Posterior cingulate gyrus (tissue), 11 donors: ENCODE measurements at regions not wholly inside any gene's neighbourhood (a gene's known extent, or its start where the extent isn't known, plus 50 kb on each side); places are given as distances from the start of the nearest gene placed in this dataset.
"Not testable (repeated sequence)": the region's sequence is repeated elsewhere in the genome, so short reads cannot be mapped to it uniquely, and the experiment has no call there.

Experiments
- DNase-seq, 10 donors: peaks; one replicate each; pipeline versions ENCODE4 v3.0.0 to v3.0.0-alpha.2; 2020 to 2021; ENCODE audit warnings: mixed read lengths in 3 of 10
- intact Hi-C: fragments of 100-400 bp; cut with DNase I; formaldehyde crosslinking; loops from one replicate; pipeline ENCODE4 v1.15.1; 2023

DNA sequence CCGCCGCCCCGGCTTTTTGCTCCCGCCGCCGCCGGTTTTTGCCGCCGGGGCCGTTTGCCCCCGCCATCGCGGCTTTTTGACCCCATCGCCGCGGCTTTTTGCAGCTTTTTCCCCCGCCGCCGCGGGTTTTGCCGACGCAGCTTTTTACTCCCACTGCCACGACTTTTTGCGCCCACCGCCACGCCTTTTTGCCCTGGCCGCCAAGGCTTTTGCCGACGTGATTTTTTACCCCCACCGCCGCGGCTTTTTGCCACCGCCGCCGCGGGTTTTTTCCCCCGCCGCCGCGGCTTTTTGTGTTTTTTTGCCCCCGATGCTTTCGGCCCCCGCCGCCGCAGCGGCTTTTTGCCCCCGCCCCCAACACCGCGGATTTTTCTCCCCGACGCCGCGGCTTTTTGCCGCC is 5001.9 kb upstream of the OR11H1 start:
- intact Hi-C loops = not testable (repeated sequence)
- peak in 5 of 10 donors; percentile 1 to 54 (median 7) for DNase-seq

DNA sequence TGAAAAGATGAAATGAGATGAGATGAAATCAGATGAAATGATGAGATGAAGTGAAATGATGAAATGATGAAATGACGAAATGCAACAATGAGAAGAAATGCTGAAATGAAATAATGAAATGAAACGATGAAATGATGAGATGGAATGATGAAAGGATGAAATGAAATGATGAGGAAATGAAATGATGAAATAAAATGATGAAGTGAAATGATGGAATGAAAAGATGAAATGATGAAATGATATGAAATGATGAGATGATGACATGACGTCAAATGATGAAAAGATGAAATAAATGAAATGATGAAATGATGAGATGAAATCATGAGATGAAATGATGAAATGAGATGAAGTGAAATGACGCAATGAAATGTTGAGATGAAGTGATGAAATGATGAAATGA is 4996.9 kb upstream of the OR11H1 start:
- intact Hi-C loops, DNase-seq: not testable (repeated sequence)

DNA sequence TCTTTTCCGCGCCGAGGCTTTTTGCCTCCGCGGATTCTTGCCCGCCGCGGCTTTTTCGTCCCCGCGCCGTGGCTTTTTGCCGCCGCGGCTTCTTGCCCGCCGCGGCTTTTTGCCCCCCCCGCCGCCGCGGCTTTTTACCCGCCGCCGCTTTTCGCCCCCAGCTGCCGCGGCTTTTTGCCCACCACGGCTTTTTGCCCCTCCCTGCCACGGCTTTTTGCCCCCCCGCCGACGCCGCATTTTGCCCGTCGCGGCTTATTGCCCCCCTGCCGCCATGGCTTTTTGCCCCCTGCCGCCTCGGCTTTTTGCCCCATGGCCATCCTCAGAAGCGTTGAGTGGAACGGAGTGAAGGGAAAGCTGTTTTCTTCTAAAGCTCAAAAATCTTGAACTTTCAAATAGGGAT is 4955.5 kb upstream of the OR11H1 start:
- DNase-seq = peak in 5 of 10 donors; percentile 2 to 74 (median 61)

DNA sequence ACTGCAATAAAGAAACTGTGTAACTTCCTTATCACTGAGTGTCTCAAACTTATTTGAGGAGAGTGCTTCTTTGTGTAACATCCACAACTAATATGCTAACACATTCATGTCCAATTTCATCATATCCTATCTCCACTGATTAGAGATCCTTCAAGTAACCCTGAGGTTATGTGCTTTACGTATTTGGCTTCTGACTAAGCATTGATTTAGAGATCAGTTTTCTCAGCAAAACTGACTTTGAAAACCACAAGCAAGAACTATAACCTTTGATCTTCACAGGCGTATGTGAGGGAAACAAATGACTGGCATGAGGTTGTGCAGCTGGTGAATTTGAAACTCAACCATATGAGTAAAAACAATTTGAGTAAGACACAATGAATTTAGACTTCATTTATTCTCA is 4926.9 kb upstream of the OR11H1 start:
- DNase-seq, intact Hi-C loops: not testable (repeated sequence)

More for the DNA sequence above, 4955.5 kb upstream of the OR11H1 start:
- intact Hi-C loops = not testable (repeated sequence)

DNA sequence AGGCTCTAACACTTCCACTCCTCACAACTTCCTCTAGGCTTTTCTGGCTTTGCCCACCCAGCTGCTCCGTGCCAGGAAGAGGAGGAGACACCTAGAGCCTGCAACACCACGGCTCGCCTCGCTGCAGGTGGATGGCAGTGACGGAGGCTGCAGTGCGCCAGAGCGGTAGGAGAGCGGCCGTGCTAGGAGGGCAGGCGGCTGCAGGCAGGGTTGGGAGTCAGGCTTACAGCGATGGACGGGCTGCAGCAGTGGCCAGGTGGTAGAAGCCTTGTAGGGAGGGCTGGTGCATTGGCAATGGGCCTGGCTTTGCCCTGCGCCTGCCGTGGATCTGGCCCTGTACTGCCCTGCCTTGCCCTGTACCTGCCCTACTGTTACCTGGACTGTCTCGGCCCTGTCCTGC is 4896.0 kb upstream of the OR11H1 start:
- DNase-seq = peak in 3 of 10 donors; percentile 19 to 65 (median 22)
- intact Hi-C loops = not testable (repeated sequence)

DNA sequence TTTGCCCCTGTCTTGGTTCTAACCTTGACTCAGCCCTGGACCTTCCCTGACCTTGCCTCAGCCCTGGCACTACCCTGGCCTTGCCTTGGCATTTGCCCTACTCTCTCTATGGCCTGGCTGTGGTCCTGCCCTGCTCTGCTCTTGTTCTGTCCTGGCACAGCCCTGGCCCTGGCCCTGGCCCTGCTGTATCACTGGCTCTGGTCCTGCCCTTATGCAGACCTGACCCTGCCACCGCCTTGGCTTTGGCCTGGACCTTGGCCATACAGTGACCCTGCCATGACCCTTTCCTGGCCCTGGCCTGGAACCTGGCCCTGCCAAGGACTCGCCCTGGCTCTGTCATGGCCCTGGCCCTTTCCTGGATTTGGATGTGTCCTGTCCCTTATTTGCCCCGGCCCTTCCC is 4892.7 kb upstream of the OR11H1 start:
- DNase-seq = peak in 3 of 10 donors; percentile 24 to 76 (median 50)

DNA sequence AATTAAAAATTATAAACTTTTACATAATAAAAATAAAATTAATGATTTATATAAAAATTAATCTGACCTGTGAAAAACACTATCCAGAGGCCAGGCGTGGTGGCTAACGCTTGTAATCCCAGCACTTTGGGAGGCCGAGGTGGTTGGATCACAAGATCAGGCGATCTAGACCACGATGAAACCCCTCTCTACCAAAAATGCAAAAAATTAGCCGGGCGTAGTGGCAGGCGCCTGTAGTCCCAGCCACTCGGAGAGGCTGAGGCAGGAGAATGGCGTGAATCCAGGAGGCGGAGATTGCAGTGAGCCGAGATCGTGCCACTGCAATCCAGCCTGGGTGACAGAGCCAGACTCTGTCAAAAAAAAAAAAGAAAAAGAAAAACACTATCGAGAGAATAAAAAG is 4865.2 kb upstream of the OR11H1 start:
- intact Hi-C loops = not testable (repeated sequence)
- DNase-seq = peak in 2 of 10 donors; percentile 55 to 71

More for the DNA sequence above, 4892.7 kb upstream of the OR11H1 start:
- intact Hi-C loops = not testable (repeated sequence)

DNA sequence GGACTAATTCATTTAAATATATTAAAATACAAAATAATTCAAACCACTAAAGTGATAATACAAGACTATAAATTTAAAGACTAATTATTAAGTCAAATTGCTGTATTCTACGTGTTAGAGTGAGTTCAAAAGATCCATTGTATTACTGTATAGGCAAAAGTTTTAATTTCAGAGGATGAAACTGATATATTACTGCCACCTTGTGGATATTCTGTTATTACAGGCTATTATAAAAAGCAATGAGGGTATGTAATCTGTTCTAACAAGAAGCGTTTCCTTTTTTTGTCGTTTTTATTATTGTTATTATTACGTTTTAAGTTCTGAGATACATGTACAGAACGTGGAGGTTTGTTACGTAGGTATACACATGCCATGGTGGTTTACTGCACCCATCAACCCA is 4854.9 kb upstream of the OR11H1 start:
- intact Hi-C loops, DNase-seq: not testable (repeated sequence)

DNA sequence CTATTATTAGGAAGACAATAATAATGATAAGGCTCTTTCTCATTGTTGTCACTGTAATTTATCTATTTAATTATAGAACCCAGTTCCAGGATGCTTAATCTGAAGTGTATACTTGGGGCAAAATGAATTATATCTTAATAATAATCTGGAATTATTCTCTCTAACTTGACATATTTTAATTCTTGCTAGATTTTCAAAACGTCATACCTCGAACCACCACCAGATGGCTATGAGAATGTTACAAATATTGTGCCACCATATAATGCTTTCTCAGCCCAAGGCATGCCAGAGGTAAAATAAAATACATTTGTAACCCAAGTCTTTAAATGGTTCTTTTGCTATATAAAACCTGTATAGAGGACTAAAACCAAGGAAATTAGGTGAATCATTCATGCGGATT is 4849.3 kb upstream of the OR11H1 start:
- DNase-seq, intact Hi-C loops: not testable (repeated sequence)

DNA sequence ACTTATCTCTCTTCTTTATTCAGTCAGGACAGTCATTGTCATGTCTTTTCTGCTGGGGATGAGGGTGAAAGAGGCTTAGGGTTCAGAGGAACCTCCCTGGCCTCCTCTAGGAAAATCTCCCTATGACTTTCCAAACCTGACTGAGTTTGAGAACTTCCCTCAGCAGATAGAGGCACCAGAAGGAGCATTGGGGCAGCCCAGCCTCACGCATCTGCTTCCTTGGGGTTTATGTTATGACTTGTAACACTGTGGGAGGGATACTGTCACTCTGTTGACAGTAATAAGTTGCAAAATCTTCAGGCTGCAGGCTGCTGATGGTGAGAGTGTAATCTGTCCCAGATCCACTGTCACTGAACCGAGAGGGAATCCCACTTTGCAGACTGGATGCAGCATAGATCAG is 4842.6 kb upstream of the OR11H1 start:
- peak in 2 of 10 donors; percentile 66 to 76 for DNase-seq
- intact Hi-C loops = not testable (repeated sequence)

DNA sequence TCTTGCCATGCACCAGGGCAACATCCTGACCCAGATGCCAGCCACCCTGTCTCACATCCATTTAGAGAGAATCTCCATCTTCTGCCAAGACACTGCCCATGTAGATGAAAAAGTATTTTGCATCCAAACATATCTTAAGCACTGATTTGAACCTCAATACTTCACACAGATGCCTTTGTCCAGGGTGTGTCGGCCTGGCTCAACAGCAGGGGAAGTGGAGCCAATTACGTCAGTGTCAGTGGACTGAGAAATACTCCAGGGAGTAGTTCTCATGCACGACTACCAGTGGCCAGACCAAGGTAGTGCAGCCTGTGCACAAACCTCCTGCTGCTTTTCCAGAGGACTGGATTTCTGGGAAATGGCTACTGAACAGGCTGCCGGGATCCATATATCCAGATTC is 4840.7 kb upstream of the OR11H1 start:
- peak in 3 of 10 donors; percentile 14 to 84 (median 21) for DNase-seq
- intact Hi-C loops = not testable (repeated sequence)

DNA sequence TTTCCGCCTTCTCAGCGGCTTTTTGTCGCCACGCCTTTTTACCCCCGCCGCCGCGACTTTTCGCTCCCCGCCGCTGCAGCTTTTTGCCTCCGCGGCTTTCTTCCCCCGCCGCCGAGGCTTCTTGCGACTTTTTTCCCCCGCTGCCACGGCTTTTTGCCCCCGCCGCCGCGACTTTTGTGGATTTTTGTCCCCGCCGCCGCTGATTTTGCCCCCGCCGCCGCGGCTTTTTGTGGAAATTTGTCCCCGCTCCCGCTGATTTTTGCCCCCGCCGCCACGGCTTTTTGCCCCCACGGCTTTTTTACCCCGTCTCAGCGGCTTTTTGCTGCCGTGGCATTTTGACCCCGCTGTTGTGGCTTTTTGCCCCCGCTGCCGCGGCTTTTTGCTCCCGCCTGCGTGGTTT is 4829.2 kb upstream of the OR11H1 start:
- intact Hi-C loops = not testable (repeated sequence)
- DNase-seq = peak in 3 of 10 donors; percentile 62 to 79 (median 65)

DNA sequence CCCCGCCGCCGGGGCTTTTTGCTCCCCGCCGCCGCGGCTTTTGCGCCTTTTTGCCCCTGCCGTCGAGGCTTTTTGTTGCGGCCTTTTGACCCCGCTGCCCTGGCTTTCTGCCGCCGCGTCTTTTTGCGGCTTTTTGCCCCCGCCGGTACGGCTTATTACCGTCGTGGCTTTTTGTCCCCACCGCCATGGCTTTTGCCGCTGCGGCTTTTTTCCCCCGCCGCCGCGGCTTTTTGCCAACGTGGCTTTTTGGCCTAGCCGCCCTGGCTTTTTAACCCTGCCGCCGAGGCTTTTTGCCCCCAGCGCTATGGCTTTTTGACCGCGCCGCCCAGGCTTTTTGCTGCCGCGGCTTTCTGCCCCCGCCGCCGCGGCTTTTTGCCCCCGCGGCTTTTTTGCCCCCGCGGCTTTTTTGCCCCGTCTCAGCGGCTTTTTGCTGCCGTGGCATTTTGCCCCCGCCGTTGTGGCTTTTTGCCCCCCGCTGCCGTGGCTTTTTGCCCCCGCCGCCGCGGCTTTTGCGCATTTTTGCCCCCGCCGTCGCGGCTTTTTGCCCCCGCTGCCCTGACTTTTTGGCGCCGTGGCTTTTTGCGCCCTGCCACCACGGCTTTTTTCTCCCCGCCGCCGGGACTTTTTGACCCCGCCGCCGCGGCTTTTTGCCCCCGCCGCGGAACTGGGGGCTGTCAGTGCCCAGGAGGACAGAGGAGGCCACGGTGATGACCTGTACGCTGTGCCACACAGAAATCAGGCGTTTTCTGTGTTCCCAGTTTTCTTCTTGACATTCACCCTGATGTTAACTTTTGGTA is 4828.5 kb upstream of the OR11H1 start:
- intact Hi-C loops = not testable (repeated sequence)
- peak in 3 of 10 donors; percentile 70 to 76 (median 72) for DNase-seq

DNA sequence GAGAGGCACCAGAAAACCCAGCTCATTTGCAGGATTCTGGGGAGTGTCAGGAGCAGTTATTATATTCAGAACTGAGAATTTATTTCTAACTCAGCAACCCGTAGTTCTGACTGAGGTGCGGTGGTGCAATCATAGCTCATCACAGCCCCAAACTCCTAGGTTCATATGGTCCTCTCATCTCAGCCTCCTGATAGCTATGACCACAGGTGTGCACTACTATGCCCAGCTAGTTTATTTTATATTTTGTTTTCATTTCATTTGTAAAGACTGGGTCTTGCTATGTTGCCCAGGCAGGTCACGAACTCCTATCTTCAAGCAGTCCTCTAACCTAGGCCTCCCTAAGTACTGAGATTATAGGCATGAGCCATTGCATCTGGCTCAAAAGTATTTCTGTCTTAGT is 4819.8 kb upstream of the OR11H1 start:
- intact Hi-C loops, DNase-seq: not testable (repeated sequence)

DNA sequence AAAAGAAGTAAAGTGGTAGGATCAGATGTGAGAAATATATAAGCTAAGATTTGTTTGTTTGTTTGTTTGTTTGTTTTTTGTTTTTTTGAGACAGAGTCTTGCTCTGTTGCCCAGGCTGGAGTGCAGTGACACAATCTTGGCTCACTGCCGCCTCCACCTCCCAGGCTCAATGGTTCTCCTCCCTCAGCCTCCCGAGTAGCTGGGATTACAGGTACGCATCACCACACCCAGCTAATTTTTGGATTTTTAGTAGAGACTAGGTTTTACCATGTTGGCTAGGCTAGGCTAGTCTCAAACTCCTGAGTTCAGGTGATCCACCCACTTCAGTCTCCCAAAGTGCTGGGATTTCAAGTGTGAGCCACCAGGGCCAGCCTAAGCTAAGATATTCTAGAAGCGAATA is 4817.1 kb upstream of the OR11H1 start:
- peak in 2 of 10 donors; percentile 71 to 83 for DNase-seq
- intact Hi-C loops = not testable (repeated sequence)

DNA sequence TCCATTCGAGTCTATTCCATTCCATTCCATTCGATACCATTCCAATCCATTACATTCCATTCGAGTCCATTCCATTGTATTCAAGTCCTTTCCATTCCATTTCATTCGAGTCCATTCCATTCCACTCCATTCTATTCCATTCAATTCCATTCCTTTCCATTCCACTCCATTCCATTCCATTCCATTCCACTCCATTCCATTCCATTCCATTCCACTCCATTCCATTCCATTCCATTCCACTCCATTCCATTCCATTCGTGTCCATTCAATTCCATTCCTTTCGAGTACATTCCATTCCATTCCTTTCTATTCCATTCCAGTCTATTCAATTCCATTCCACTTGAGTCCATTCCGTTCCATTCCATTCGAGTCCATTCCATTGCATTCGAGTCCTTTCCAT is 4805.2 kb upstream of the OR11H1 start:
- intact Hi-C loops, DNase-seq: not testable (repeated sequence)

DNA sequence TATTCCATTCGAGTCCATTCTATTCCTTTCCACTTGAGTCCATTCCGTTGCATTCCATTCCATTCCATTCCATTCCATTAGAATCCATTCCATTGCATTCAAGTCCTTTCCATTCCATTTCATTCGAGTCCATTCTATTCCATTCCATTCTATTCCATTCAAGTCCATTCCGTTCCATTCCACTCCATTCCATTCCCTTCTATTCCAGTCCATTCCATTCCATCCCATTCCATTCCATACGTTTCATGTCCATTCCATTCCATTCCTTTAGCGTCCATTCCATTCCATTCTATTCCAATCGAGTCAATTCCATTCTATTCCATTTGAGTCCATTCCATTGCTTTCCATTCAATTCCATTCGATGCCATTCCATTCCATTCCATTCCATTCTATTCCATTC is 4804.0 kb upstream of the OR11H1 start:
- DNase-seq, intact Hi-C loops: not testable (repeated sequence)

DNA sequence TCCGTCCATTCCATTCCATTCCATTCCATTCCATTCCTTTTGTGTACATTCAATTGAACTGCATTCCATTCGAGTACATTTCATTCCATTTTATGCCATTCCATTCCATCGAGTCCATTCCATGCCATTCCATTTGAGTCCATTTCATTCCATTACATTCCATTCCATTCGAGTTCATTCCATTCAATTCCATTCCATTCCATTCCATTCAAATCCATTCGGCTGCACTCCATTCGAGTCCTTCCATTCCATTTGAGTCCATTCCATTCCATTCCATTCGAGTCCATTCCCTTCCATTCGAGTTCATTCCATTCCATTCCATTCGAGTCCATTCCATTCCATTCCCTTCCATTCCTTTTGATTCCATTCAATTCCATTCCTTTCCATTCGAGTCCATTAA is 4800.6 kb upstream of the OR11H1 start:
- no peak for DNase-seq
- intact Hi-C loops = no loop called here

DNA sequence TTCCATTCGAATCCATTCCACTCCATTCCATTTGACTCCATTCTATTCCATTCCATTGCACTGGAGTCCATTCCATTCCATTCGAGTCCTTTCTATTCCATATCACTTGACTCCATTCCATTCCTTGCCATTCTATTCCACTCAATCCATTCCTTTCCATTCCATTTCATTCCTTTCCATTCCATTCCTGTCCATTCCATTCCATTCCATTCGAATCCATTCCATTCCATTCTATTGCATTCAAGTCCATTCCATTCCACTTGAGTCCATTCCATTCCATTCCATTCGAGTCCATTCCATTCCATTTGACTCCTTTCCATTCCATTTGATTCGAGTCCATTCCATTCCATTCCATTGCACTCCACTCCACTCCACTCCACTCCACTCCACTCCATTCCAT is 4798.0 kb upstream of the OR11H1 start:
- intact Hi-C loops, DNase-seq: not testable (repeated sequence)

DNA sequence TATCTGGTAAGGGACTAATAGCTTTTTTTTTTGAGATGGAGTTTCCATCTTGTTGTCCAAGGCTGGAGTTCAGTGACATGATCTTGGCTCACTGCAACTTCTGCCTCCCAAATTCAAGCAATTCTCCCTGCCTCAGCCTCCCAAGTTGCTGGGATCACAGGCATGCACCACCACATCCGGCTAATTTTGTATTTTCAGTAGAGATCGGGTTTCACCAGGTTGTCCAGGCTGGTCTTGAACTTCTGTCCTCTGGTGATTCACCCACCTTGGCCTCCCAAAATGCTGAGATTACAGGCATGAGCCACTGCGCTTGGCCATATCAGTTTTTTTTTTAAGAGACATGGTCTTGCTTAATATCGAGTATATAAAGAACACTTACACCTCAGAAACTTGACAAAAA is 4797.3 kb upstream of the OR11H1 start:
- intact Hi-C loops = not testable (repeated sequence)
- peak in 2 of 10 donors; percentile 51 to 56 for DNase-seq

DNA sequence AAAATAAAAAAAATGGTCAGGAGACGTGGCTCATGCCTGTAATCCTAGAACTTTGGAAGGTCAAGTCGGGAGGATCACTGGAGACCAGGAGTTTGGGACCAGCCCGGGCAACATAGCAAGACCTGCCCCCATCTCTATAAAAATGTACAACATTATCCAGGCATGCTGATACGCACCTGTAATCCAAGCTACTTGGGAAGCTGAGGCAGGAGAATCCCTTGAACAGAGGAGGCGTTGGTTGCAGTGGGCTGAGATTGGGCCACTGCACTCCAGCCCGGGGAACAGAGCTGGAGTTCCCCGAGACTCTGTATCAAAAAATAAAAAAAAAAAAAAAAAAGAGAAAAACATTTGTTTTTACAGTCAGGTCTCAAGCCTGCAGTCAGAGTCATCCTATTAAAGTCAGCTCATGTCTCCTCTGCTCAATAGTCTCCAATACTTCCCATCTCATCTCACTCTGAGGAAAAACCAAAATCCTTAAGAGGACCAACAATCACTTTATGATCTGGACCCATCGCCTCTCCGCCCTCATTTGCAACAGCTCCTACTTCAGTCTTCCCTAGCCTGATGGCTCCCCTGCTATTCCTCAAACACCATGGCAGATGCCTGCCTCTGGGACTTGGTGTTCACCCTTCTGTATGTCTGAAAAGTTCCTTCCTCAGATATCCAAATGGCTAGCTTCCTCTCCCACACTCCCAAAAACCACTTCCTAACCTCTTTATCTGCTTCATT is 4796.6 kb upstream of the OR11H1 start:
- peak in 2 of 10 donors; percentile 71 to 83 for DNase-seq
- intact Hi-C loops = not testable (repeated sequence)
